ENCODE measurements at regions not wholly inside any gene's neighbourhood (a gene's known extent, or its start where the extent isn't known, plus 50 kb on each side); places are given as distances from the start of the nearest gene placed in this dataset.

DNA sequence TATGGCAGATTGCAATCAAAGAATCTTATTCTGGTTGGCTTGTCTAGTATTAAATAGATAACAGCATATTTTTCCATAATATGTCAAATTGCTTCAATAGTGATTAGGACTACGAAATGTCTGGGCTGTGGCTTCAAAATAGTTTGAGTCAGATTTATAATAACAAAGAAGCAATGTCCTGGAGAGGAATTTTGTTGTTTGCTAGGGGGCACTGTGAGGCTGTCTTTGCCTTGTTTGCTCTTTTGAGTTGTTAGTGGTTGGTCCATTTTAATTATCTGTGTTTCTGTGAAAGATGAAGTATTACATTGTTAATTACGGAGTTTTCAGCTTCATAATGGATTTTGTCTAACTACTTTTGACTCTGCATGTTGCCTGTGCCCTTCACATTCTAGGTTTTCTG is 713.6 kb downstream of the TLE4 start:
- WGBS, 2 experiments (ENCODE audit: insufficient coverage in 2 of 2): no CpG with 5 or more reads among the region's 2 CpGs

DNA sequence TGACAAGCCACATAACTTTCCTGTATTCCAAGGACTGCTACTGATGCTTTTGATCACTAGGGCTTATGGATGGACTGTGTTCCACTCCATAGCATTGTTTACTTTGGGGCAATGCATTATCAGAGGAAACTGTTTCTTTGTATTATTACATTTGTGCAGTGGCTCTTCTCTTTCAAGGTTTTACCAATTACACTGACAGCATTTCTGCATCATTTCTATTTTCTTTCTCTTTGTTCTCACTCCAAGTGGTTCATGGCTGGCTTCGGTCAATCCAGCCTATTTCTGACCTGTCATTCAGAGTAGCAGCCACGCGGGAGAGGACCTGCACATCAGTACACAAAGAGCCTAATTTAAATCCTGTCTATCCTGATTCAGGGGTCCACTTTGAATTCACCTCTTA is 711.0 kb downstream of the TLE4 start:
- 60 to 64% methylated on average over 3 of the region's 3 CpGs for WGBS, 2 experiments (ENCODE audit: insufficient coverage in 2 of 2)
- no peak overlapping the region for H3K4me3 ChIP-seq (ENCODE audit: extremely low read depth, insufficient read depth, low read length, poor library complexity, severe bottlenecking)
- H3K9me3 ChIP-seq (ENCODE audit: control insufficient read depth, low read length): no peaks in the 10 kb centered on the region
- H3K4me1 ChIP-seq (ENCODE audit: control insufficient read depth, insufficient read depth, low read length, poor library complexity, severe bottlenecking): no peaks in the 10 kb centered on the region
- H3K36me3 ChIP-seq (ENCODE audit: control insufficient read depth, insufficient read depth, low read length): no peaks in the 10 kb centered on the region
- H3K27ac ChIP-seq (ENCODE audit: low read depth, low read length, severe bottlenecking): no peak overlapping the region

More for the DNA sequence above, 713.6 kb downstream of the TLE4 start:
- Histone ChIP-seq H3K9me3 (ENCODE audit: control insufficient read depth, low read length) (no peaks in the 10 kb centered on the region), H3K36me3 (ENCODE audit: control insufficient read depth, insufficient read depth, low read length) (no peaks in the 10 kb centered on the region), H3K27ac (ENCODE audit: low read depth, low read length, severe bottlenecking) (no peak overlapping the region), H3K4me1 (ENCODE audit: control insufficient read depth, insufficient read depth, low read length, poor library complexity, severe bottlenecking) (no peaks in the 10 kb centered on the region), H3K4me3 (ENCODE audit: extremely low read depth, insufficient read depth, low read length, poor library complexity, severe bottlenecking) (no peak overlapping the region)

DNA sequence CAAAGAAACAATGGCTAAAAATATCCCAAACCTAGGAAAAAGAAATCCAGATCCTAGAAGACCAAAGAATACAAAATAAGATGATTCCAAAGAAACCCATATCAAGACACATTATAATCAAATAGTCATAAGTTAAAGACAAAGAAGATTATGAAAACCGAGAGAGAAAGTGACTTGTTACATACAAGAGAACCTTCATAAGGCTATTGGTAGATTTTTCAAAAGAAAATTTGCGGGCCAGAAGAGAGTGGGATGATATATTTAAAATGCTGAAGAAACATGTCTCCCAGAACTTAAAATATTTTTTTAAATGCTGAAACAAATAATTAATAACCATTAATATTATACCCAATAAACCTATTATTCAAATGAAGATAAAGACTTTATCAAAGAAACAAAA is 687.3 kb downstream of the TLE4 start:
- no peak overlapping the region for H3K4me3 ChIP-seq (ENCODE audit: extremely low read depth, insufficient read depth, low read length, poor library complexity, severe bottlenecking)
- H3K4me1 ChIP-seq (ENCODE audit: control insufficient read depth, insufficient read depth, low read length, poor library complexity, severe bottlenecking): no peaks in the 10 kb centered on the region
- no CpG with 5 or more reads among the region's 2 CpGs for WGBS, 2 experiments (ENCODE audit: insufficient coverage in 2 of 2)
- no peak overlapping the region for H3K27ac ChIP-seq (ENCODE audit: low read depth, low read length, severe bottlenecking)
- H3K36me3 ChIP-seq (ENCODE audit: control insufficient read depth, insufficient read depth, low read length): no peaks in the 10 kb centered on the region
- peaks cover 6% of the 10 kb centered on the region for H3K9me3 ChIP-seq (ENCODE audit: control insufficient read depth, low read length)

DNA sequence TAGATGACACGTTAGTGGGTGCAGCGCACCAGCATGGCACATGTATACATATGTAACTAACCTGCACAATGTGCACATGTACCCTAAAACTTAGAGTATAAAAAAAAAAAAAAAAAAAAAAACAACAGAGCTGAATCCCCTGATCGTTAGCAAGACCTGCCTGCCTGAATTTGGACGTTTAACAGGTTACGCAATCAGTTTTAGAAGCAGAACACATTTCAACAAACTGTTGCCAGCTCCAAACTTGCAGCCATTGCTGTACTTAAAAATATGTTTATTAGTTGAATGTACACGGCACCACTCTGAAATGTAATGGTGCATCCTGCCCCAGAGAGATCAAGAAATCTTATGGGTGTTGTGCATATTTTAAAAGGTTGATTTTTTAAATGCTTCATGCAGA is 680.0 kb downstream of the TLE4 start:
- WGBS, 2 experiments (ENCODE audit: insufficient coverage in 2 of 2): 90% methylated on average over 2 of the region's 6 CpGs; no CpG with 5 or more reads in 1 of the 2 experiments
- H3K4me3 ChIP-seq (ENCODE audit: extremely low read depth, insufficient read depth, low read length, poor library complexity, severe bottlenecking): no peak overlapping the region
- no peaks in the 10 kb centered on the region for H3K9me3 ChIP-seq (ENCODE audit: control insufficient read depth, low read length)
- no peaks in the 10 kb centered on the region for H3K4me1 ChIP-seq (ENCODE audit: control insufficient read depth, insufficient read depth, low read length, poor library complexity, severe bottlenecking)
- H3K36me3 ChIP-seq (ENCODE audit: control insufficient read depth, insufficient read depth, low read length): no peaks in the 10 kb centered on the region
- H3K27ac ChIP-seq (ENCODE audit: low read depth, low read length, severe bottlenecking): no peak overlapping the region

DNA sequence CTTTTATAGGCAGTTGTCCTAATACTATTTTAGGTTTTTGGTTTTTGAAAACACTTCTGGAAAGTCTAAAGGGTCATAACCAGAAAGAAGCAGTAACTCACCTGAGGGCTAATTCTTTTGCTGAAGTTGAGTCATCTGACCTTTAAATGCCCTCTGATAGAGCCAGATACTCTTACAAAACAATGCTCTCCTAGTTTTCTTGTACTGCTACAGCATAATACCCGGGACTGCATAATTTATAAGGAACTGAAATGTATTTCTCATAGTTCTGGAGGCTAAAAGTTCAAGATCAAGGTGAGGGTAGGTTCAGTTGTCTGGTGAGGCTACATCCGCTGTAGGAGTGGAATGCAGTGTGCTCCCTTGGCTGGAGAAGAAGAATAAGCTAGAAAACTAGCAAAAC is 670.3 kb downstream of the TLE4 start:
- no peak overlapping the region for H3K4me3 ChIP-seq (ENCODE audit: extremely low read depth, insufficient read depth, low read length, poor library complexity, severe bottlenecking)
- no peaks in the 10 kb centered on the region for H3K4me1 ChIP-seq (ENCODE audit: control insufficient read depth, insufficient read depth, low read length, poor library complexity, severe bottlenecking)
- H3K27ac ChIP-seq (ENCODE audit: low read depth, low read length, severe bottlenecking): no peak overlapping the region
- whole genome bisulfite sequencing, 2 experiments (ENCODE audit: insufficient coverage in 2 of 2): 78 to 100% methylated on average over 1 to 2 of the region's 2 CpGs
- H3K36me3 ChIP-seq (ENCODE audit: control insufficient read depth, insufficient read depth, low read length): no peaks in the 10 kb centered on the region
- no peaks in the 10 kb centered on the region for H3K9me3 ChIP-seq (ENCODE audit: control insufficient read depth, low read length)

DNA sequence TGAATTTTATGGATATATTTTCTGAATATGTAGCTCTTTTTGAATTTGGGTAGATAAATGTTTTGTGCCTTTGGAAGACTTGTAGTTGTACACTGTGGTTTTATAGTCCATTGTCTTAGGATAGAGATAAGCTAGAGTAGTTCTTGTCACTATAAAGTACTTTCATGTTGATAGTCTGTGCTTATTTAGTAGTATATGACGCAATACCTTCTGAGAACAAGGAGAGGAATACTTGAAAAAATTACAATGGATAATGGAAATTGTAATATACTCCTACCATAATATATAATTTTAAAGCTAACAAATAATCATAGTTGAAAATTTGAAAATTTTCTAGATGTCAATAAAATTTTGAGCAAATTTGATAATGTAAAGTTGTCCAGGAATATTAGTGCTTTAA is 664.0 kb downstream of the TLE4 start:
- Histone ChIP-seq H3K4me3 (ENCODE audit: extremely low read depth, insufficient read depth, low read length, poor library complexity, severe bottlenecking) (no peak overlapping the region), H3K36me3 (ENCODE audit: control insufficient read depth, insufficient read depth, low read length) (no peaks in the 10 kb centered on the region), H3K4me1 (ENCODE audit: control insufficient read depth, insufficient read depth, low read length, poor library complexity, severe bottlenecking) (no peaks in the 10 kb centered on the region), H3K27ac (ENCODE audit: low read depth, low read length, severe bottlenecking) (no peak overlapping the region), H3K9me3 (ENCODE audit: control insufficient read depth, low read length) (no peaks in the 10 kb centered on the region)
- WGBS, 2 experiments (ENCODE audit: insufficient coverage in 2 of 2): no CpG with 5 or more reads among the region's 1 CpG

DNA sequence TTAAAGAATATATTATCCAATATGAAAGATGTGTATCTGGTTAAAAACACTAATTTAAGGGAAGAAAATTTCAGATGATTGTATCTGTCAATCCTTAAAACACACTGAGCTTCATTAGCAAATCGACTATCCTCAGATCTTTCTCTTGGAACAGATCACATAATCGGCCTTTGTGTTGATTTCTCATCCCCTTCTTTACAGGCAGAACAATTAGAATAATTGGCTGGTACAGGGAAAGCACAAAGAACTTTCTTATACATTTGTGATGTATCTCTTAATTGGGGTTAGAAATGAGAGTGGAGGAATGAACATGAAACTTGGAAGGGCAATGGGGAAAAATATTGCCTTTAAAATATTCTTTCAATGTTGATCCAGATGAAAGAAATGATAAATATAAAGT is 662.1 kb downstream of the TLE4 start:
- no peaks in the 10 kb centered on the region for H3K9me3 ChIP-seq (ENCODE audit: control insufficient read depth, low read length)
- WGBS, 2 experiments (ENCODE audit: insufficient coverage in 2 of 2): no CpG with 5 or more reads among the region's 2 CpGs
- H3K36me3 ChIP-seq (ENCODE audit: control insufficient read depth, insufficient read depth, low read length): no peaks in the 10 kb centered on the region
- H3K4me3 ChIP-seq (ENCODE audit: extremely low read depth, insufficient read depth, low read length, poor library complexity, severe bottlenecking): no peak overlapping the region
- no peak overlapping the region for H3K27ac ChIP-seq (ENCODE audit: low read depth, low read length, severe bottlenecking)
- no peaks in the 10 kb centered on the region for H3K4me1 ChIP-seq (ENCODE audit: control insufficient read depth, insufficient read depth, low read length, poor library complexity, severe bottlenecking)

DNA sequence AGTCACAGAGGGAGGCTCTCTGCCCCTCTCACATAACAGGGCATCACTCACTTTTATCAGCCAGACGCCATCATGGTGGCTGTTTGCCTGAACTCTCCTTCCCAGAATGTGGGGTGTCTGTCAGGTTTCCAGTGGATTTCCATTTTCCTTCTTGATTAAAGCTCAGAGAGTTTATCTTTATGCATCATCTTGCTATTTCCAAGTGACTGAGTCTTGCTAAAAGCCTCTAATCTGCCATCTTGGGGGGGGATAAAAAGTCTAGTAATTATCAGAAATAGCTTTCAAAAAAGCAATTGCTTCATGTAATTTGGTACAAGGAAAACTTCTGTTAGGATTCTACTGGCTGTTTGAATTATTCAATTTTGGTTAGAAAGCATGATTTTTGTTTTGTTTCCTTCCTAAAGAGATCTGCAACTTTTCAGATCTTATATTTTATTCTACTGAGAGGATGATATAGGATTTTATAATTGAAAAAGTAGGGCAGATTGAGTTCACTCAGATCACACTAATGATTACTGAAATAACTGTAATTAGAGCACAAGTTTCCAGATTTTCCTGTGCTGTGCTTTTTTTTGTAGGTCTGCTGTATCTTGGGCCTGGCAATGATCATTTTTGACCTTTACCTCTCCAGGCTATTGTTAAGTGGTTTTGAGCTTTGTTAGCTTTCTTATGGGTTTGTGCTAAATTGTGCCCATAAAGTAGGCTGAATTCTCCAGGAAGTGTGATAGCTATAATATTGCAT is 661.5 kb downstream of the TLE4 start:
- no peak overlapping the region for H3K27ac ChIP-seq (ENCODE audit: low read depth, low read length, severe bottlenecking)
- H3K4me1 ChIP-seq (ENCODE audit: control insufficient read depth, insufficient read depth, low read length, poor library complexity, severe bottlenecking): no peaks in the 10 kb centered on the region
- H3K9me3 ChIP-seq (ENCODE audit: control insufficient read depth, low read length): no peaks in the 10 kb centered on the region
- no peak overlapping the region for H3K4me3 ChIP-seq (ENCODE audit: extremely low read depth, insufficient read depth, low read length, poor library complexity, severe bottlenecking)
- H3K36me3 ChIP-seq (ENCODE audit: control insufficient read depth, insufficient read depth, low read length): no peaks in the 10 kb centered on the region
- no CpG with 5 or more reads among the region's 1 CpG for WGBS, 2 experiments (ENCODE audit: insufficient coverage in 2 of 2)

DNA sequence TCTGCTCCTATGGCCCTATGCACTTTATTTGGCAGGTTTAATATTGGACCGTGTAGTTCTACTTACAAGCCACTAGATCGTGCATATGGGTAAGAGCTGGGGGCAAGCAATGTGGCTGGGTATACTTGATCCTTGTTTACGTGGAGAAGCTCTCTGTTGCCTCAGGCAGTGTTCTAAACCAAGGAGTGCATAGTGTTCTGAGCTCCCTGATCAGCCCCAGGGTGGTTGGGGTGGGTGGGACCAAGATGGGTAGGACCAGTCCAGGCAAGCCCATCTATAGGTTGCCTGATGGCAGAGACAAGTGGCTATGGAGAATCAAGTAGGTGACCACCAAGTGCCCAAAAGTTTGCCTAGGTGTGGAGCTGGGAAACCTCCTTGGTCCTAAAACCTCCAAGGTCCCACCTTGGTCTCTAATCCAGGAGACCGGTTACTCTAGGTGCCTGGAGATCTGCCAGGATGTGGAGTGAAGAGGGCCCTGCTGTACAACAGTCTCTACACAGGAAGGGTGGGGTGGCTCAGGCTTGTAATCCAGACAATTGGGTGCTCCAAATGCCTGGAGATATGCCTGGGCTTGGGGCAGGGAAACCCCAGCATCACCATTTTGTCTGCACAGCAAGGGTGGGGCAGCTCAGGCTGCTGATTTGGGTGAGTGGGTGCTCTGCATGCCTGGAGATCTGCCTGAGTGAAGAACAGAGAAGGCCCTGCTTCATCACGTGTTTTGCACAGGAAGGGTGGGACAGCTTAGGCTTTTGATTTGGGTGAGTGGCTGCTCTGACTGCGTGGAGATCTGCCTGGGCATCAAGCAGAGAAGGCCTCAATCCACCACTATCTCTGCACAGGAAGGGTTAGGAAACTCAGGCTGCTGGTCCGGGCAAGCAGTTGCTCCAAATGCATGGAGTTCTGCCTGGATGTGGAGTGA is 659.8 kb downstream of the TLE4 start:
- Histone ChIP-seq H3K9me3 (ENCODE audit: control insufficient read depth, low read length) (no peaks in the 10 kb centered on the region), H3K27ac (ENCODE audit: low read depth, low read length, severe bottlenecking) (no peak overlapping the region), H3K36me3 (ENCODE audit: control insufficient read depth, insufficient read depth, low read length) (no peaks in the 10 kb centered on the region), H3K4me1 (ENCODE audit: control insufficient read depth, insufficient read depth, low read length, poor library complexity, severe bottlenecking) (no peaks in the 10 kb centered on the region), H3K4me3 (ENCODE audit: extremely low read depth, insufficient read depth, low read length, poor library complexity, severe bottlenecking) (no peak overlapping the region)
- 80 to 87% methylated on average over 2 to 6 of the region's 7 CpGs for WGBS, 2 experiments (ENCODE audit: insufficient coverage in 2 of 2)

DNA sequence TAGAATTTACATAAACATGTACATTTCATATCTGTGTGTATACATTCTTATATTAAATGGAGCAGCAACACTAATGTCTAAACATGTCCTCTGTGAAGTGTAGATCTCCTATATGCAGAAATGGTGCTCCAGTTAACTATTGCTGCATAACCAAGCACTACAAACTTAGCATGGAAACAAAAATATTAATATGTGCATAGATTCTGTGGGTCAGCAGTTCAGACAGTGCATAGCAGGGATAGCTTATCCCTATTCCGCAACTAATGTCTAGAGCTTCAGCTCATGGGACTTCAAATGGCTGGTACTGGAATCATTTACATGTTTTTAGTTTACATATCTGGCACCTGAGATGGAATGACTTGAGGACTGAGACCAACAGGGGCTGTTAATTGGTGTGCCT is 652.1 kb downstream of the TLE4 start:
- H3K27ac ChIP-seq (ENCODE audit: low read depth, low read length, severe bottlenecking): no peak overlapping the region
- 73 to 100% methylated on average over 1 of the region's 1 CpG for WGBS, 2 experiments (ENCODE audit: insufficient coverage in 2 of 2)
- no peaks in the 10 kb centered on the region for H3K4me1 ChIP-seq (ENCODE audit: control insufficient read depth, insufficient read depth, low read length, poor library complexity, severe bottlenecking)
- no peaks in the 10 kb centered on the region for H3K36me3 ChIP-seq (ENCODE audit: control insufficient read depth, insufficient read depth, low read length)
- no peaks in the 10 kb centered on the region for H3K9me3 ChIP-seq (ENCODE audit: control insufficient read depth, low read length)
- H3K4me3 ChIP-seq (ENCODE audit: extremely low read depth, insufficient read depth, low read length, poor library complexity, severe bottlenecking): no peak overlapping the region
